Mesendoderm (in vitro differentiated cells): ENCODE measurements at regions not wholly inside any gene's neighbourhood (a gene's known extent, or its start where the extent isn't known, plus 50 kb on each side); places are given as distances from the start of the nearest gene placed in this dataset.

Source experiments
- DNase-seq: peaks from one replicate; pipeline ENCODE4 v3.0.0; 2013
- H2AK5ac ChIP-seq: 2 replicates; pipeline ENCODE4 v1.6.1; 2013; ENCODE audit warnings: low read length, inconsistent platforms
- H2BK120ac ChIP-seq: 2 replicates; pipeline ENCODE4 v1.6.1; 2013; ENCODE audit warnings: low read depth, mild to moderate bottlenecking, low read length, moderate library complexity, mixed read lengths
- H2BK15ac ChIP-seq: replicated peaks from 2 replicates; pipeline ENCODE4 v1.6.1; 2013; ENCODE audit warnings: low read depth, mild to moderate bottlenecking, moderate library complexity
- H2BK5ac ChIP-seq: 2 replicates; pipeline ENCODE4 v1.6.1; 2013; ENCODE audit warnings: low read length, inconsistent platforms
- H3K18ac ChIP-seq: 2 replicates; pipeline ENCODE4 v1.6.1; 2013; ENCODE audit warnings: mild to moderate bottlenecking, low read length, mixed read lengths
- H3K23ac ChIP-seq: one replicate; pipeline ENCODE4 v1.6.1; 2013; ENCODE audit warnings: low read length
- H3K27ac ChIP-seq: 2 replicates; pipeline ENCODE4 v1.5.1; 2013; ENCODE audit warnings: low read depth, mild to moderate bottlenecking, inconsistent platforms, low read length, moderate library complexity
- H3K27me3 ChIP-seq: 2 replicates; pipeline ENCODE4 v1.6.1; 2013; ENCODE audit warnings: low read length, control low read depth, mild to moderate bottlenecking, inconsistent platforms; ENCODE audit not compliant: insufficient read depth, poor library complexity
- H3K36me3 ChIP-seq: 2 replicates; pipeline ENCODE4 v1.6.1; 2013; ENCODE audit warnings: low read length, inconsistent platforms; ENCODE audit not compliant: control insufficient read depth, insufficient read depth
- H3K4ac ChIP-seq: one replicate; pipeline ENCODE4 v1.6.1; 2013; ENCODE audit warnings: low read depth, mild to moderate bottlenecking, low read length, moderate library complexity
- H3K4me1 ChIP-seq: 2 replicates; pipeline ENCODE4 v1.6.1; 2013; ENCODE audit warnings: low read depth, low read length, inconsistent platforms; ENCODE audit not compliant: control insufficient read depth
- H3K4me2 ChIP-seq: 2 replicates; pipeline ENCODE4 v1.6.1; 2013; ENCODE audit warnings: low read length
- H3K4me3 ChIP-seq: 2 replicates; pipeline ENCODE4 v1.5.1; 2013; ENCODE audit warnings: mild to moderate bottlenecking, low read length
- H3K56ac ChIP-seq: one replicate; pipeline ENCODE4 v1.6.1; 2013; ENCODE audit warnings: low read length
- H3K79me1 ChIP-seq: 2 replicates; pipeline ENCODE4 v1.6.1; 2013; ENCODE audit warnings: low read length, inconsistent platforms
- H3K79me2 ChIP-seq: 2 replicates; pipeline ENCODE4 v1.6.1; 2013; ENCODE audit warnings: mild to moderate bottlenecking, low read length; ENCODE audit not compliant: control insufficient read depth, insufficient read depth
- H3K9ac ChIP-seq: 2 replicates; pipeline ENCODE4 v1.6.1; 2013; ENCODE audit warnings: low read length, inconsistent platforms
- H4K5ac ChIP-seq: one replicate; pipeline ENCODE4 v1.6.1; 2013; ENCODE audit warnings: low read length
- H4K8ac ChIP-seq: one replicate; pipeline ENCODE4 v1.6.1; 2013; ENCODE audit warnings: low read depth, mild to moderate bottlenecking, control low read depth, low read length, moderate library complexity
- WGBS: extraction: QIAGEN DNeasy Blood & Tissue Kit; methylation state at CpG from one replicate; pipeline ENCODE4 v1.1.7; 2013; ENCODE audit warnings: low lambda C conversion rate, missing lambda C conversion rate; ENCODE audit not compliant: insufficient coverage; ENCODE audit errors: extremely low coverage; 5-methylcytosine and 5-hydroxymethylcytosine counted together

DNA sequence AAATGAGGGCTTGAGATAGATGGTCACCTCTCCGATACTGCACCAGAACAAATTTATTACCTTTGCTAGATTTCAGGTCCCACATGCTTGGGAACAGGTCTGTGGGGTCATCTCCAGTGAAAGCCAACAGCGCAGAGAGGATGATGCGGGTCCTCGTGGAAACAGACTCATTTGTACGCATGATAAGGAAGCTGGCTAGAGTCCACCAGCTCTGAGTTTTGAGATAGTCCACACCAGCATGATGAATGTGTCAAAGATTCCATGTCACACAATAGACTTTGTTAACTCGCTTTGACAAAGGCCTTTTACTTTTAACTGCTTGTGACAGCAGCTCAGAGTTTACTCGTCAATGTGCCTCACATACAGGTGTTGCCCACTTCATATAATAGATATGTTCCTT is 105.4 kb upstream of the TBCA start:
- no peak overlapping the region for H3K23ac ChIP-seq
- H2BK5ac ChIP-seq, result no peak overlapping the region
- no peak overlapping the region for H3K9ac ChIP-seq
- no peak overlapping the region for H3K56ac ChIP-seq
- H2BK15ac ChIP-seq, result no peak overlapping the region
- H3K4me2 ChIP-seq, result no peak overlapping the region
- H3K79me2 ChIP-seq, result no peaks in the 10 kb centered on the region
- H3K79me1 ChIP-seq, result no peaks in the 10 kb centered on the region
- H3K36me3 ChIP-seq, result no peaks in the 10 kb centered on the region
- no peaks in the 10 kb centered on the region for H3K27me3 ChIP-seq
- H3K4me1 ChIP-seq, result no peaks in the 10 kb centered on the region
- no peak overlapping the region for H3K4me3 ChIP-seq
- no peak overlapping the region for H2AK5ac ChIP-seq
- DNase-seq, result no peak
- no peak overlapping the region for H3K4ac ChIP-seq
- H4K8ac ChIP-seq, result no peak overlapping the region
- H3K18ac ChIP-seq, result no peak overlapping the region
- no CpG with 5 or more reads among the region's 7 CpGs for WGBS
- no peak overlapping the region for H4K5ac ChIP-seq
- H3K27ac ChIP-seq, result no peak overlapping the region
- no peak overlapping the region for H2BK120ac ChIP-seq

- Histone ChIP-seq H3K27me3 (no peaks in the 10 kb centered on the region), H3K79me2 (no peaks in the 10 kb centered on the region), H4K5ac (no peak overlapping the region), H3K9ac (no peak overlapping the region), H3K4me1 (no peaks in the 10 kb centered on the region), H3K4ac (no peak overlapping the region), H3K79me1 (no peaks in the 10 kb centered on the region), H3K56ac (no peak overlapping the region), H3K4me3 (no peak overlapping the region), H2BK120ac (no peak overlapping the region), H2AK5ac (no peak overlapping the region), H2BK15ac (no peak overlapping the region), H3K4me2 (no peak overlapping the region), H3K23ac (no peak overlapping the region), H3K27ac (no peak overlapping the region), H2BK5ac (no peak overlapping the region), H3K36me3 (no peaks in the 10 kb centered on the region), H3K18ac (no peak overlapping the region), H4K8ac (no peak overlapping the region)
- no CpG with 5 or more reads among the region's 11 CpGs for WGBS
- no peak for DNase-seq
These were observed 101.6 kb upstream of the TBCA start for GRCh38 chr5:77877516-77878355.

DNA sequence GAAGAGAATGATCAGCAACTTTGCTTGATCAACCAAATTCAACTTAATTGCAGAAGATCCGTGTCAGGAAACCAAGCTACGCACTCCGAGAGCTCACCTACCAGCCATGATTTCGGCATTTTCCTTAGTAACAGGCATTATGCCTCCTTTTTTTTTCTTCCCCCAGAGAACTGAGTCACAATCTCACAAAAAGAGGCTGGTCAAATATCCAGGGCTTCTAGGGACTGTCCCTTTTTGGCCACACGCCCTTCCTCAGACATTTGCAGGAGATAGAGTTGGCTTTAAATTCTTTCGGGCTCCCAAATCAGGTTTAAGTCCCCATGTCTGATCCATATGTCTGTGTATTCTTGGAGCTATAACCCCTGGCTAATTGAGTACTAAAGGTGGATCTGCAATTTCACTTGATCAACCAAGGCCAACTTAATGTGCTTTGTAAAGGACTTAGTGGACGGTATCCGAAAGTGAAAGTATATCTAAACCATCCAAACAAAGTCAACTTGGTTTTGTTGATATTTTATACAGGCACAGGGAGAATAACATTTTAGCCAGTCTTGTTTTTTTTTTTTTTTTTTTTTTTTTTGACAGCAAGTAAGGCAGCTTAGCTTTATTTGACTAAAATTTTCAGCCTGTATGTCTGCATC is 100.8 kb upstream of the TBCA start:
- H2BK15ac ChIP-seq, result no peak overlapping the region

GRCh38 chr5:77876316-77876715 is 100.2 kb upstream of the TBCA start:
- Histone ChIP-seq H3K79me2 (no peaks in the 10 kb centered on the region), H4K5ac (no peak overlapping the region), H3K4me2 (no peak overlapping the region), H3K36me3 (no peaks in the 10 kb centered on the region), H2BK15ac (no peak overlapping the region), H3K4me3 (no peak overlapping the region), H3K79me1 (no peaks in the 10 kb centered on the region), H3K27me3 (no peaks in the 10 kb centered on the region), H3K18ac (no peak overlapping the region), H2BK5ac (no peak overlapping the region), H2AK5ac (no peak overlapping the region), H3K4ac (no peak overlapping the region), H3K9ac (no peak overlapping the region), H3K56ac (no peak overlapping the region), H3K23ac (no peak overlapping the region), H2BK120ac (no peak overlapping the region), H3K27ac (no peak overlapping the region), H3K4me1 (no peaks in the 10 kb centered on the region), H4K8ac (no peak overlapping the region)
- no peak for DNase-seq
- WGBS, result no CpG with 5 or more reads among the region's 1 CpG

More for the DNA sequence above, 100.8 kb upstream of the TBCA start:
- Histone ChIP-seq H2BK120ac (no peak overlapping the region), H3K4me2 (no peak overlapping the region), H3K23ac (no peak overlapping the region), H3K4me1 (no peaks in the 10 kb centered on the region), H3K27me3 (no peaks in the 10 kb centered on the region), H4K8ac (no peak overlapping the region), H3K4me3 (no peak overlapping the region), H3K18ac (peak overlapping the region; percentile 24), H3K79me1 (no peaks in the 10 kb centered on the region), H3K27ac (no peak overlapping the region), H3K56ac (no peak overlapping the region), H3K4ac (no peak overlapping the region), H3K79me2 (no peaks in the 10 kb centered on the region), H2AK5ac (no peak overlapping the region), H2BK5ac (no peak overlapping the region), H3K36me3 (no peaks in the 10 kb centered on the region), H3K9ac (no peak overlapping the region), H4K5ac (no peak overlapping the region)
- no CpG with 5 or more reads among the region's 8 CpGs for WGBS
- no peak for DNase-seq

DNA sequence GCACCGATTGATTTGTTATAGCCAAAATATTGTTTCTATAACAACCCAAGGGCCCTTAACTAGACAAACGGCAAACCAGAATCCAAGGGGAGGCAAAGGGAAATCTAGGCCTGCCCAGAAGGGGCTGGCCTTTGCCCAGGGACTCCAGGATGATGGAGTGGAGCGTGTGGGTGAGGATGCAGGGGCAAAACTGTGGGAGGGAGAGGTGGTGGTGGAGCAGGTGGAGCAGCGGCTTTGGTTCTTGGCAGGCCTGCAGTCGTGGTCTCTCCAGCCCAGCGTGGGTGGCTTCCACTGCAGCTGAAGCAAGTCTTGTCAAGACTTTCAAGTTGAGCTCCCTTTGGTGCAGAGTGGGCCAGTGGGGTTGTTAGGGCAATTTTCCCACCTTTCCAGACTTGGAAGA is 98.6 kb upstream of the TBCA start:
- Histone ChIP-seq H3K4me2 (no peak overlapping the region), H2AK5ac (no peak overlapping the region), H4K5ac (no peak overlapping the region), H3K36me3 (no peaks in the 10 kb centered on the region), H3K9ac (no peak overlapping the region), H4K8ac (no peak overlapping the region), H3K27me3 (no peaks in the 10 kb centered on the region), H3K18ac (no peak overlapping the region), H2BK120ac (no peak overlapping the region), H3K27ac (no peak overlapping the region), H2BK15ac (no peak overlapping the region), H3K4me3 (no peak overlapping the region), H2BK5ac (no peak overlapping the region), H3K56ac (no peak overlapping the region), H3K79me1 (no peaks in the 10 kb centered on the region), H3K79me2 (no peaks in the 10 kb centered on the region), H3K23ac (no peak overlapping the region), H3K4ac (no peak overlapping the region), H3K4me1 (no peaks in the 10 kb centered on the region)
- WGBS, result no CpG with 5 or more reads among the region's 6 CpGs
- DNase-seq, result no peak
